NCI-H345 treated with DMSO at 0.1 percent for 48 hours (cell line): ENCODE measurements at regions not wholly inside any gene's neighbourhood (a gene's known extent, or its start where the extent isn't known, plus 50 kb on each side); places are given as distances from the start of the nearest gene placed in this dataset.
A peak's percentile ranks its signal among the peaks of the same experiment; 100 is the strongest.

Experiments used
- DNase-seq: peaks from one replicate; lab custom pipeline; 2025; ENCODE audit not compliant: unreplicated experiment; lab: John Stamatoyannopoulos, UW

- DNase-seq = no peak
Measured at GRCh38 chr3:147744967-147745366, 335.8 kb downstream of the ZIC1 start.

DNA sequence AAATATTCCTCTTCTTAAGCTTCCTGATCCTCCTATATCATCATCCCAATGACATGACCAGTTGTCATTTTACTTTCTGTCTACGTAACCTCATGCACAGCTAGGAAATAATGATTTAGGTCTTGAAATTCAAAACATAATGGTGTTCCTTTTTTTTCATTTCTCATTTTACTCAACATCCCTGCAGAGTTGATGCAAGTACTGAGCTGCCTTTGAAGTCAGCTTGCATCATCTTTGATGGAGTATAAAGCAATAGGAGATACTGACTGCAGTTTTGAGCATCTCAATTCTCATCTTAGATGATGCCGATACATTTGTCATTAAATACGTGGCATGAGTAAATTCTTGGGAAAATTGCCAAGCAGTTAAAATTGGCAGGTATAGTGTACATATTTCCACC lies 346.1 kb downstream of the ZIC1 start:
- no peak for DNase-seq

DNA sequence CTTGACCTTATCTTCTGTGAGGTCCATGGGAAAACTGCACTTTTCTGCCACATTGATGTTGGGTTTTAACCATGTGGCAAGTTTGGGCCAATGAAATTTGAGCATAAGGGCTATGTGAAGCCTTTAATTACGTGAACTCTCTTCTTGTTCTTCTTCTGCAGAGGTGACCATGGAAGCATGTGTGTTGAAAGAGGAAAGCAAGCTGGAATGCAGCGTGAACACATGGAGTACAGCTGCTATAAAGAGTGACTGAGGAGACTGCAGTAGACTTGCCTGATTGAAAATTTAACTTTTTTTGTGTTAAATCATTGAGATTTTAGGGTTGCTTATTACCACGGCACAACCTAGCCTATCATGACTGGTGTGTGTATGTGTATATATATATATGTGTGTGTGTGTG lies 347.3 kb downstream of the ZIC1 start:
- DNase-seq = no peak

- DNase-seq = no peak
Measured at GRCh38 chr3:147757866-147758265, 348.7 kb downstream of the ZIC1 start.

- no peak for DNase-seq
Measured at GRCh38 chr3:147758771-147759170, 349.6 kb downstream of the ZIC1 start.

GRCh38 chr3:147760085-147760484 lies 350.9 kb downstream of the ZIC1 start:
- no peak for DNase-seq

GRCh38 chr3:147760941-147761340 lies 351.8 kb downstream of the ZIC1 start:
- no peak for DNase-seq

DNA sequence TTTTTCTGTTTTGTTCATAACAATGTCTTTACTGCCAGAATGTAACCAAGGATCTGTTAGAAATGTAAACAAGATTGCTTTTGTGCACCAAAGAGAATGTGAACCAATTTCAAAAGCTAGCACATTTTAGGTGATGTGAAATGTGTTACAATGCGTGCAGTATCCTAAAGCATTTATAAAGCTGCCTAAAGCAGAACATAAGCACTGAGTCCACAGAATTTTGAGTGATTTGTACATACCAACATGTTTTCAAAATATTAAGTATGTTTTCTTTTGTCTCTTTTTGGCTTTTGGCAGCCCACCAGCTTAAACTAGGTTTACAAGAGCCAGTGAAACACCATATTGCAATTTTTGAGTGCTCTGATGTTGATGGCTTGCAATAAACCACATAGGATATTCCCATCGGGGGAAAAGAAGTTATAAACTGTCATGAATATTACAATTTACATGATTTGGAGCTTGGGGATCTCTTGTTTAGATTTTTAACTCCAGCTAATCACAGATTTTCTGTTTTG lies 364.0 kb downstream of the ZIC1 start:
- DNase-seq = no peak

- DNase-seq = no peak
Measured at GRCh38 chr3:147775411-147775810, 366.2 kb downstream of the ZIC1 start.

GRCh38 chr3:147775816-147776530 lies 366.8 kb downstream of the ZIC1 start:
- DNase-seq = no peak

DNA sequence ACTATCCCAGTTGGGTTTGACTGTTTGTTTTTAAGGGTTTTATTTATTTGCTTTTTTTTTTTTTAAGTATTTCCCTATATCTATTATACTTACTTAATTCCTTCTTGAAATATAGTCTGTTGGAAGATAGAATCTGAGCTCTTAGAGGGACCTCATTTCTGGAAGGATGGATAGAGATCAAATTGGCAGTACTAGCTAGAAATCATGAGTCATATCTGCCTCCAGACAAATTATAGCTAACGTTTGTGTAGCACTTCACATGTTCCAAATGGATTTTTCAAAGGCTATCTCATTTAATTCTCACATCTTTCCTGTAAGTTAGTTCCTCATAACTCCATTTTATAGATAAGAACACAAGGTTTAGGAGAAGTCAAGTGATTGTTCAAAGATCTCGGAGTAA lies 384.7 kb downstream of the ZIC1 start:
- no peak for DNase-seq

- no peak for DNase-seq
Measured at GRCh38 chr3:147794596-147794995, 385.4 kb downstream of the ZIC1 start.

DNA sequence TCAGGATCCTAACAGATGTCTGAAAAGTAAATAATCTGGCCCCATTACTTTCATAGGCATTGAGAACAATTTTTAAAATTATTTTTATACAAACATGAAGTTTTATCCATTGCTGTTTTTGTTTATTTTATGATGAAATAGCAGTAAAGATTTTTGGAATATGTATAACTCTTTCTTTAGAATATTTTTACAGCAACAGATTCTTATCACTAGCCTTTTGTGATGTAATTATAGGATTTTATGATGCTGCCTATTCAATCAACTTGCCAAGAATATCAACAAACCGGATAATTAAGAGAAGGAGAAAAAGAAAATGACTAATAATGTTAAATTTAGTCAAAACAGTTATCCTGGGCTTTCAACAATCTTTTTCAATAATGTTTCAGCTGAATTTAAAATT lies 386.3 kb downstream of the ZIC1 start:
- DNase-seq = no peak

GRCh38 chr3:147797095-147797494 lies 387.9 kb downstream of the ZIC1 start:
- DNase-seq = no peak

DNA sequence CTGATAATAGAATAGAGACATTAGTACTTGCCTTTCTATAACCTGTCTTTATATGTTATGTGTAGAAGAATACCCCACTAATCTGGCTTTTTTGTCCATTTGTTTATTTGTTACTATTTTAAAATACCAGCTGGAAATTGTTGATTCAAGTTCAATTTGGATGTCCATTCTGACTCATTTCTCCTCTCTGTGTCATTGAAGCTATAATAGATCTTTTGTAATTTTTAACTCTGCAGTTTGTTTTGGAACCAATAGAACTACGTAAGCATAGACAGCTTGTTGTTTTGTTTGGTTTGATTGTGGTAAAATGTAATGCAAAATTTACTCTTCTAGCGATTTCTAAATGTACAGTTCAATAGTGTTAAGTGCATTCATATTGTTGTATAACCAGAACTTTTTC lies 390.4 kb downstream of the ZIC1 start:
- DNase-seq = no peak

- no peak for DNase-seq
Measured at GRCh38 chr3:147807776-147808175, 398.6 kb downstream of the ZIC1 start.

GRCh38 chr3:147809206-147809605 lies 400.0 kb downstream of the ZIC1 start:
- no peak for DNase-seq

GRCh38 chr3:147812186-147812911 lies 403.2 kb downstream of the ZIC1 start:
- no peak for DNase-seq

GRCh38 chr3:147813256-147813655 lies 404.1 kb downstream of the ZIC1 start:
- no peak for DNase-seq

- peak; percentile 14 for DNase-seq
Measured at GRCh38 chr3:147816752-147817151, 407.6 kb downstream of the ZIC1 start.

DNA sequence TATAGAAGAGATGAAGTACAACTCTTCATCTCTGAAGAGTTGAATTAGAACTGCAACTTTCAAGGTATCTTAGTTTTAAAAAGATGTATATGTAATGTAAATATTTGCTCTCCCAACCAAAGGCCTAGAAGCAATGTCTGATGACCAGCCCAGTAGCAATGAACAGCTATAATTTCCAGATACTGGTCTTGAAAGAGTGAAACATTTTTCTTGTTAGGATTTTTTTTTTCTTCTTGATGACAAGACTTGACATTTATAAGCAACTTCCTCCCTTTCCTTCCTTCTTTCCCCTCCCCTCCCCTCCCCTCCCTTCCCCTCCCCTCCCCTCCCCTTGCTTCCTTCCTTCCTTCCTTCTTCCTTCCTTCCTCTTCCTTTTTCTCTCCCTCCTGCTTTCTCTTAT lies 423.4 kb downstream of the ZIC1 start:
- DNase-seq = no peak

GRCh38 chr3:147836330-147836729 lies 427.2 kb downstream of the ZIC1 start:
- DNase-seq = no peak

GRCh38 chr3:147838652-147839051 lies 429.5 kb downstream of the ZIC1 start:
- DNase-seq = no peak
